ENCODE measurements at regions not wholly inside any gene's neighbourhood (a gene's known extent, or its start where the extent isn't known, plus 50 kb on each side); places are given as distances from the start of the nearest gene placed in this dataset.

- no peak overlapping the region for H3K4me3 ChIP-seq (ENCODE audit: low read depth, low read length)
- no peak for DNase-seq (ENCODE audit: low read depth, low spot score)
- in situ Hi-C loops (cut with HindIII; ENCODE audit: low sequenced_read_pairs), result no loop called here
- TF ChIP-seq CTCF (IDR thresholded peaks at IDR 0.05; ENCODE audit: low read depth, low read length), result no peak
Observed at GRCh38 chr5:74468421-74468820, 172.1 kb downstream of the ENC1 start.

GRCh38 chr5:74465724-74466123 lies 174.8 kb downstream of the ENC1 start:
- DNase-seq (ENCODE audit: low read depth, low spot score), result no peak
- no peak overlapping the region for H3K4me3 ChIP-seq (ENCODE audit: low read depth, low read length)
- TF ChIP-seq CTCF (IDR thresholded peaks at IDR 0.05; ENCODE audit: low read depth, low read length), result no peak
- in situ Hi-C loops (cut with HindIII; ENCODE audit: low sequenced_read_pairs), result no loop called here

GRCh38 chr5:74464512-74465209 lies 175.9 kb downstream of the ENC1 start:
- H3K4me3 ChIP-seq (ENCODE audit: low read depth, low read length), result no peak overlapping the region
- DNase-seq (ENCODE audit: low read depth, low spot score), result no peak
- no peak for TF ChIP-seq CTCF (IDR thresholded peaks at IDR 0.05; ENCODE audit: low read depth, low read length)
- in situ Hi-C loops (cut with HindIII; ENCODE audit: low sequenced_read_pairs), result no loop called here

GRCh38 chr5:74462356-74462755 lies 178.2 kb downstream of the ENC1 start:
- in situ Hi-C loops (cut with HindIII; ENCODE audit: low sequenced_read_pairs), result no loop called here
- TF ChIP-seq CTCF (IDR thresholded peaks at IDR 0.05; ENCODE audit: low read depth, low read length), result no peak
- no peak for DNase-seq (ENCODE audit: low read depth, low spot score)

GRCh38 chr5:74461251-74461650 lies 179.3 kb downstream of the ENC1 start:
- TF ChIP-seq CTCF (IDR thresholded peaks at IDR 0.05; ENCODE audit: low read depth, low read length), result no peak
- no peak overlapping the region for H3K4me3 ChIP-seq (ENCODE audit: low read depth, low read length)
- in situ Hi-C loops (cut with HindIII; ENCODE audit: low sequenced_read_pairs), result no loop called here
- DNase-seq (ENCODE audit: low read depth, low spot score), result no peak

More at GRCh38 chr5:74462356-74462755, 178.2 kb downstream of the ENC1 start:
- no peak overlapping the region for H3K4me3 ChIP-seq (ENCODE audit: low read depth, low read length)

- peak; percentile 10 for DNase-seq (ENCODE audit: low read depth, low spot score)
- no peak overlapping the region for H3K4me3 ChIP-seq (ENCODE audit: low read depth, low read length)
- in situ Hi-C loops (cut with HindIII; ENCODE audit: low sequenced_read_pairs), result no loop called here
- TF ChIP-seq CTCF (IDR thresholded peaks at IDR 0.05; ENCODE audit: low read depth, low read length), result no peak
Observed at GRCh38 chr5:74460694-74461093, 179.8 kb downstream of the ENC1 start.

All from astrocyte of the spinal cord (primary cell).